Left lung (tissue), 4 donors: ENCODE measurements at regions not wholly inside any gene's neighbourhood (a gene's known extent, or its start where the extent isn't known, plus 50 kb on each side); places are given as distances from the start of the nearest gene placed in this dataset.
A peak's percentile ranks its signal among the peaks of the same experiment; 100 is the strongest.

Experiments
- ATAC-seq: fragments of 200-7000 bp; cut with Tn5 transposase; one replicate; pipeline ENCODE4 v1.9.1; 2020; ENCODE audit warnings: moderate library complexity
- DNase-seq, 4 donors: peaks; one replicate each; pipeline ENCODE4 v3.0.0-alpha.2; 2013 to 2020
- H3K27ac ChIP-seq, 2 donors: fragments of 200-600 bp; sonication (generic) in 1 of 2; one replicate each; pipeline versions ENCODE4 v1.5.0 to v1.8.0; 2020 to 2021
- H3K27me3 ChIP-seq, 2 donors: fragments of 200-600 bp; sonication (generic) in 1 of 2; one replicate each; pipeline versions ENCODE4 v1.5.0 to v1.8.0; 2020 to 2021
- H3K36me3 ChIP-seq, 2 donors: fragments of 200-600 bp; sonication (generic) in 1 of 2; one replicate each; pipeline versions ENCODE4 v1.5.0 to v1.8.0; 2020 to 2021
- H3K4me1 ChIP-seq, 2 donors: fragments of 200-600 bp; one replicate each; pipeline ENCODE4 v1.8.0; 2021
- H3K4me3 ChIP-seq, 2 donors: fragments of 200-600 bp; sonication (generic) in 1 of 2; one replicate each; pipeline versions ENCODE4 v1.5.0 to v1.8.0; 2020 to 2021; ENCODE audit warnings: mild to moderate bottlenecking in 1 of 2
- H3K9me3 ChIP-seq, 2 donors: fragments of 200-600 bp; sonication (generic) in 1 of 2; one replicate each; pipeline versions ENCODE4 v1.5.0 to v1.8.0; 2020 to 2021
- CTCF ChIP-seq, 2 donors: fragments of 200-600 bp; sonication (generic) in 1 of 2; IDR thresholded peaks; one replicate each; pipeline versions ENCODE4 v1.5.0 to v1.8.0; 2021; ENCODE audit warnings: antibody characterized with exemption in 2 of 2
- intact Hi-C, 2 donors: fragments of 100-400 bp; cut with DNase I; formaldehyde crosslinking; loops; one replicate each; pipeline versions ENCODE4 v1.11.2 to v1.14.2; 2022
- donor health status: DM: no; HTN: yes; CAD: no.
- donor health status: DM: no; HTN: no; CAD: no.

- DNase-seq (no peak), ATAC-seq (no peak)
- Histone ChIP-seq H3K4me3 (no peak overlapping the region), H3K36me3 (no peaks in the 10 kb centered on the region), H3K4me1 (peaks cover 9 to 17% of the 10 kb centered on the region in 2 donors), H3K9me3 (no peaks in the 10 kb centered on the region), H3K27me3 (peaks cover 89 to 98% of the 10 kb centered on the region in 2 donors), H3K27ac (no peak overlapping the region)
- intact Hi-C loops = no loop called here
- no peak for TF ChIP-seq CTCF (IDR thresholded peaks at IDR 0.05)
Measured at GRCh38 chr9:21558079-21558478, 76.0 kb upstream of the IFNE start.

- H3K4me1 ChIP-seq = peaks cover 9 to 17% of the 10 kb centered on the region in 2 donors
- H3K36me3 ChIP-seq = no peaks in the 10 kb centered on the region
- H3K4me3 ChIP-seq = peak overlapping the region; percentile 26 to 44
- no peak for TF ChIP-seq CTCF (IDR thresholded peaks at IDR 0.05)
- peaks cover 90 to 98% of the 10 kb centered on the region in 2 donors for H3K27me3 ChIP-seq
- no peaks in the 10 kb centered on the region for H3K9me3 ChIP-seq
- intact Hi-C loops = no loop called here
- no peak overlapping the region for H3K27ac ChIP-seq
- DNase-seq = no peak
- ATAC-seq = no peak
Measured at GRCh38 chr9:21558615-21559401, 76.7 kb upstream of the IFNE start.

GRCh38 chr9:21559402-21560280 lies 77.5 kb upstream of the IFNE start:
- no peak for TF ChIP-seq CTCF (IDR thresholded peaks at IDR 0.05)
- H3K27me3 ChIP-seq = peaks cover 93 to 98% of the 10 kb centered on the region in 2 donors
- H3K9me3 ChIP-seq = no peaks in the 10 kb centered on the region
- ATAC-seq = peak; percentile 93
- H3K4me3 ChIP-seq = peak overlapping the region; percentile 26 to 44
- H3K36me3 ChIP-seq = no peaks in the 10 kb centered on the region
- intact Hi-C loops = no loop called here
- peak in 3 of 4 donors; percentile 11 to 80 (median 39) for DNase-seq
- peaks cover 9 to 17% of the 10 kb centered on the region in 2 donors for H3K4me1 ChIP-seq
- H3K27ac ChIP-seq = no peak overlapping the region

GRCh38 chr9:21560281-21560745 lies 78.2 kb upstream of the IFNE start:
- no peak for DNase-seq
- no peak for ATAC-seq
- Histone ChIP-seq H3K4me1 (peaks cover 9 to 17% of the 10 kb centered on the region in 2 donors), H3K27me3 (peaks cover 89 to 98% of the 10 kb centered on the region in 2 donors), H3K4me3 (no peak overlapping the region), H3K36me3 (no peaks in the 10 kb centered on the region), H3K27ac (no peak overlapping the region), H3K9me3 (no peaks in the 10 kb centered on the region)
- intact Hi-C loops = no loop called here
- no peak for TF ChIP-seq CTCF (IDR thresholded peaks at IDR 0.05)

- DNase-seq (no peak), ATAC-seq (no peak)
- no peaks in the 10 kb centered on the region for H3K36me3 ChIP-seq
- H3K9me3 ChIP-seq = no peaks in the 10 kb centered on the region
- no peak for TF ChIP-seq CTCF (IDR thresholded peaks at IDR 0.05)
- peaks cover 9 to 17% of the 10 kb centered on the region in 2 donors for H3K4me1 ChIP-seq
- no peak overlapping the region for H3K27ac ChIP-seq
- no peak overlapping the region for H3K4me3 ChIP-seq
- H3K27me3 ChIP-seq = peaks cover 77 to 96% of the 10 kb centered on the region in 2 donors
- intact Hi-C loops = no loop called here
Measured at GRCh38 chr9:21561502-21561901, 79.4 kb upstream of the IFNE start.
